ENCODE measurements at regions not wholly inside any gene's neighbourhood (a gene's known extent, or its start where the extent isn't known, plus 50 kb on each side); places are given as distances from the start of the nearest gene placed in this dataset.

GRCh38 chr12:123045678-123046077 is 65.2 kb downstream of the ARL6IP4 start:
- H3K4me3 ChIP-seq (ENCODE audit: low read length), result no peak overlapping the region
- TF ChIP-seq ZNF274 (IDR thresholded peaks at IDR 0.05; ENCODE audit: low read depth, low read length), result no peak

- H3K4me3 ChIP-seq (ENCODE audit: low read length), result no peak overlapping the region
- TF ChIP-seq ZNF274 (IDR thresholded peaks at IDR 0.05; ENCODE audit: low read depth, low read length), result no peak
Measured at GRCh38 chr12:123044351-123044750, 63.9 kb downstream of the ARL6IP4 start.

- TF ChIP-seq ZNF274 (IDR thresholded peaks at IDR 0.05; ENCODE audit: low read depth, low read length), result no peak
- H3K4me3 ChIP-seq (ENCODE audit: low read length), result no peak overlapping the region
Measured at GRCh38 chr12:123043536-123044001, 63.1 kb downstream of the ARL6IP4 start.

- no peak for TF ChIP-seq ZNF274 (IDR thresholded peaks at IDR 0.05; ENCODE audit: low read depth, low read length)
- H3K4me3 ChIP-seq (ENCODE audit: low read length), result no peak overlapping the region
Measured at GRCh38 chr12:123042833-123043232, 62.4 kb downstream of the ARL6IP4 start.

GRCh38 chr12:123041811-123042655 is 61.6 kb downstream of the ARL6IP4 start:
- no peak overlapping the region for H3K4me3 ChIP-seq (ENCODE audit: low read length)

GRCh38 chr12:123041042-123041531 is 60.6 kb downstream of the ARL6IP4 start:
- no peak for TF ChIP-seq ZNF274 (IDR thresholded peaks at IDR 0.05; ENCODE audit: low read depth, low read length)
- H3K4me3 ChIP-seq (ENCODE audit: low read length), result no peak overlapping the region

More at GRCh38 chr12:123041811-123042655, 61.6 kb downstream of the ARL6IP4 start:
- TF ChIP-seq ZNF274 (IDR thresholded peaks at IDR 0.05; ENCODE audit: low read depth, low read length), result no peak

- no peak overlapping the region for H3K4me3 ChIP-seq (ENCODE audit: low read length)
- TF ChIP-seq ZNF274 (IDR thresholded peaks at IDR 0.05; ENCODE audit: low read depth, low read length), result no peak
Measured at GRCh38 chr12:123040106-123040505, 59.6 kb downstream of the ARL6IP4 start.

- TF ChIP-seq ZNF274 (IDR thresholded peaks at IDR 0.05; ENCODE audit: low read depth, low read length), result no peak
- no peak overlapping the region for H3K4me3 ChIP-seq (ENCODE audit: low read length)
Measured at GRCh38 chr12:123038966-123039365, 58.5 kb downstream of the ARL6IP4 start.

GRCh38 chr12:123038486-123038885 is 58.0 kb downstream of the ARL6IP4 start:
- no peak overlapping the region for H3K4me3 ChIP-seq (ENCODE audit: low read length)
- TF ChIP-seq ZNF274 (IDR thresholded peaks at IDR 0.05; ENCODE audit: low read depth, low read length), result no peak

- no peak for TF ChIP-seq ZNF274 (IDR thresholded peaks at IDR 0.05; ENCODE audit: low read depth, low read length)
- H3K4me3 ChIP-seq (ENCODE audit: low read length), result no peak overlapping the region
Measured at GRCh38 chr12:123037791-123038190, 57.3 kb downstream of the ARL6IP4 start.

GRCh38 chr12:123036466-123037285 is 56.2 kb downstream of the ARL6IP4 start:
- TF ChIP-seq ZNF274 (IDR thresholded peaks at IDR 0.05; ENCODE audit: low read depth, low read length), result no peak
- no peak overlapping the region for H3K4me3 ChIP-seq (ENCODE audit: low read length)

GRCh38 chr12:123035841-123036240 is 55.4 kb downstream of the ARL6IP4 start:
- no peak for TF ChIP-seq ZNF274 (IDR thresholded peaks at IDR 0.05; ENCODE audit: low read depth, low read length)
- H3K4me3 ChIP-seq (ENCODE audit: low read length), result no peak overlapping the region

- no peak overlapping the region for H3K4me3 ChIP-seq (ENCODE audit: low read length)
- TF ChIP-seq ZNF274 (IDR thresholded peaks at IDR 0.05; ENCODE audit: low read depth, low read length), result no peak
Measured at GRCh38 chr12:123034865-123035264, 54.4 kb downstream of the ARL6IP4 start.

GRCh38 chr12:123034022-123034541 is 53.6 kb downstream of the ARL6IP4 start:
- H3K4me3 ChIP-seq (ENCODE audit: low read length), result no peak overlapping the region
- no peak for TF ChIP-seq ZNF274 (IDR thresholded peaks at IDR 0.05; ENCODE audit: low read depth, low read length)

Data from GM08714 (cell line).